Suprapubic skin (tissue), 4 donors: ENCODE measurements at regions not wholly inside any gene's neighbourhood (a gene's known extent, or its start where the extent isn't known, plus 50 kb on each side); places are given as distances from the start of the nearest gene placed in this dataset.

Source experiments
- CTCF ChIP-seq, 2 donors: fragments of 200-600 bp in 1 of 2; fragments of 450-650 bp in 1 of 2; sonication (generic) in 1 of 2; IDR thresholded peaks; one replicate each; pipeline ENCODE4 v1.5.1; 2016 to 2019; ENCODE audit warnings: antibody characterized with exemption in 2 of 2, mild to moderate bottlenecking in 1 of 2, moderate library complexity in 1 of 2
- POLR2A ChIP-seq, 2 donors: fragments of 450-650 bp; IDR thresholded peaks; one replicate each; pipeline ENCODE4 v1.6.1; 2017; ENCODE audit warnings: antibody characterized with exemption in 2 of 2, mild to moderate bottlenecking in 2 of 2, moderate library complexity in 2 of 2
- POLR2AphosphoS5 ChIP-seq, 3 donors: sonication (generic); formaldehyde crosslinking; IDR thresholded peaks; one replicate each; pipeline ENCODE4 v1.6.1; 2017; ENCODE audit warnings: antibody characterized with exemption in 3 of 3

- TF ChIP-seq CTCF (IDR thresholded peaks at IDR 0.05) (no peak), POLR2A (IDR thresholded peaks at IDR 0.05) (no peak), POLR2AphosphoS5 (IDR thresholded peaks at IDR 0.05) (no peak)
Observed at GRCh38 chr11:91373497-91373896, 851.1 kb upstream of the FAT3 start.
